LNCAP (cell line): ENCODE measurements at regions not wholly inside any gene's neighbourhood (a gene's known extent, or its start where the extent isn't known, plus 50 kb on each side); places are given as distances from the start of the nearest gene placed in this dataset.

Source experiments
- CTCF ChIP-seq: fragments of 450-650 bp; IDR thresholded peaks from 2 replicates; pipeline ENCODE4 v1.5.1; 2017; ENCODE audit warnings: mild to moderate bottlenecking

GRCh38 chr2:58398406-58398805 is 157.3 kb upstream of the FANCL start:
- no peak for TF ChIP-seq CTCF

- no peak for TF ChIP-seq CTCF
Observed at GRCh38 chr2:58387701-58388100, 146.6 kb upstream of the FANCL start.

GRCh38 chr2:58378152-58378551 is 137.0 kb upstream of the FANCL start:
- TF ChIP-seq CTCF, result no peak

GRCh38 chr2:58377181-58377580 is 136.1 kb upstream of the FANCL start:
- no peak for TF ChIP-seq CTCF

GRCh38 chr2:58376592-58376991 is 135.5 kb upstream of the FANCL start:
- no peak for TF ChIP-seq CTCF

- no peak for TF ChIP-seq CTCF
Observed at GRCh38 chr2:58369594-58369993, 128.5 kb upstream of the FANCL start.

GRCh38 chr2:58364098-58364497 is 123.0 kb upstream of the FANCL start:
- no peak for TF ChIP-seq CTCF

- no peak for TF ChIP-seq CTCF
Observed at GRCh38 chr2:58358026-58358425, 116.9 kb upstream of the FANCL start.
